Spleen (tissue), 11 donors: ENCODE measurements at regions not wholly inside any gene's neighbourhood (a gene's known extent, or its start where the extent isn't known, plus 50 kb on each side); places are given as distances from the start of the nearest gene placed in this dataset.

Experiments
- DNase-seq: peaks from one replicate; pipeline ENCODE4 v3.0.0-alpha.2; 2020
- H3K27ac ChIP-seq, 8 donors: fragments of 200-600 bp; sonication (generic) in 7 of 8; 1 replicate in 4 of 8; 2 replicates in 4 of 8; pipeline versions ENCODE4 v1.5.0 to v1.8.0; 2016 to 2021; ENCODE audit warnings: inconsistent platforms in 4 of 8, mild to moderate bottlenecking in 4 of 8, moderate library complexity in 1 of 8
- H3K27me3 ChIP-seq, 7 donors: fragments of 200-600 bp; sonication (generic) in 6 of 7; replicated peaks in 1 of 7; 1 replicate in 4 of 7; 2 replicates in 3 of 7; pipeline versions ENCODE4 v1.5.0 to v1.8.0; 2016 to 2021; ENCODE audit warnings: inconsistent platforms in 3 of 7, mild to moderate bottlenecking in 1 of 7
- H3K36me3 ChIP-seq, 6 donors: fragments of 200-600 bp; sonication (generic) in 5 of 6; 1 replicate in 4 of 6; 2 replicates in 2 of 6; pipeline versions ENCODE4 v1.5.0 to v1.8.0; 2016 to 2021; ENCODE audit warnings: inconsistent platforms in 2 of 6
- H3K4me1 ChIP-seq, 6 donors: fragments of 200-600 bp; sonication (generic) in 5 of 6; 1 replicate in 3 of 6; 2 replicates in 3 of 6; pipeline versions ENCODE4 v1.5.0 to v1.8.0; 2016 to 2021; ENCODE audit warnings: inconsistent platforms in 3 of 6
- H3K4me3 ChIP-seq, 8 donors: fragments of 200-600 bp; sonication (generic) in 7 of 8; 1 replicate in 4 of 8; 2 replicates in 4 of 8; pipeline versions ENCODE4 v1.5.0 to v1.8.0; 2016 to 2021; ENCODE audit warnings: inconsistent platforms in 4 of 8, mild to moderate bottlenecking in 4 of 8, moderate library complexity in 2 of 8
- H3K9me3 ChIP-seq, 8 donors: fragments of 200-600 bp; sonication (generic) in 7 of 8; 1 replicate in 4 of 8; 2 replicates in 4 of 8; pipeline versions ENCODE4 v1.5.0 to v1.8.0; 2016 to 2021; ENCODE audit warnings: inconsistent platforms in 4 of 8
- CTCF ChIP-seq, 11 experiments: fragments of 200-600 bp in 7 of 11; fragments of 450-650 bp in 4 of 11; sonication (generic) in 4 of 11; IDR thresholded peaks in 8 of 11; conservative IDR thresholded peaks in 3 of 11; 1 replicate in 7 of 11; 2 replicates in 4 of 11; pipeline versions ENCODE4 v1.4.0 to v1.8.0; 2016 to 2021; ENCODE audit warnings: antibody characterized with exemption in 11 of 11, inconsistent platforms in 4 of 11, mild to moderate bottlenecking in 1 of 11
- POLR2A ChIP-seq, 3 donors: fragments of 450-650 bp; IDR thresholded peaks; one replicate each; pipeline ENCODE4 v1.5.1; 2017; ENCODE audit warnings: antibody characterized with exemption in 3 of 3, mild to moderate bottlenecking in 1 of 3
- POLR2AphosphoS5 ChIP-seq, 3 donors: sonication (generic); formaldehyde crosslinking; IDR thresholded peaks; one replicate each; pipeline ENCODE4 v1.5.1; 2017; ENCODE audit warnings: antibody characterized with exemption in 3 of 3
- WGBS, 5 donors: extraction: QIAGEN DNeasy Blood & Tissue Kit in 3 of 5; methylation state at CpG; one replicate each; pipeline versions ENCODE4 v1.1.5 to v1.1.7; 2013 to 2018; 5-methylcytosine and 5-hydroxymethylcytosine counted together
- intact Hi-C: fragments of 100-400 bp; cut with DNase I; formaldehyde crosslinking; loops from one replicate; pipeline ENCODE4 v1.15.0; 2023; ENCODE audit warnings: low total_unique reads
- donor health status: healthy with polysubstance abuse.
- donor health status: DM: no; HTN: no; CAD: no; lungs with moderate emphysema.
- donor health status: DM: no; HTN: no; CAD: no.
- donor health status: Bipolar disorder and iron deficiency.
- donor health status: healthy.
- donor health status: DM: no; HTN: no; CAD: no.
- donor health status: DM: yes; HTN: yes; CAD: no.

DNA sequence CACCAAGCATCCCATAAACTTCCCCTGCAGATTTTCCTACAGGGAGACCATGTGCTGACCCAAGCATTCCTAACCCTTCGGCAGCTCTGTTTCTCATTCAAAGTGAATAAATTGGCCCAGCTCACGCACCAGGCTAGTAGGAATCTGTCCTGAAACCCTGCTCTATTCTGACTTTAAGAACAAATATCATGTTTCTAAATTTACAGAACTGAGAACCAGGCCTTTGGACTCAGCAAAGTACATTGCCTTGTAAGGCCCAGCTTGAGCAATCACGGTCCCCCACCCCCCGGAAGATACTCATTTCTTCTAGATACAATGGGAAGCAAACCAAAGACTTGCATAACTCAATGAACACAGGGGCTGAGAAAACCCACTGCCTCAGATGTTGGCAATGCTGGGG, 160.1 kb upstream of the NFIA start:
- intact Hi-C loops: no loop called here
- H3K36me3 ChIP-seq: no peaks in the 10 kb centered on the region
- TF ChIP-seq POLR2AphosphoS5 (IDR thresholded peaks at IDR 0.05): no peak
- TF ChIP-seq POLR2A (IDR thresholded peaks at IDR 0.05): no peak
- TF ChIP-seq CTCF (IDR thresholded peaks at IDR 0.05 in 8 of 11, conservative IDR thresholded peaks at IDR 0.05 in 3 of 11): no peak
- H3K9me3 ChIP-seq: no peaks in the 10 kb centered on the region
- no peak for DNase-seq
- WGBS, 5 donors: 47 to 82% (median 71%) methylated on average over 4 of the region's 4 CpGs
- no peaks in the 10 kb centered on the region for H3K27me3 ChIP-seq
- H3K27ac ChIP-seq: peak overlapping the region in 4 of 8 donors; percentile 15 to 66 (median 57)
- no peak overlapping the region for H3K4me3 ChIP-seq
- H3K4me1 ChIP-seq: peaks cover 0 to 29% (median 16%) of the 10 kb centered on the region in 6 donors

GRCh38 chr1:60921175-60921574, 161.2 kb upstream of the NFIA start:
- TF ChIP-seq POLR2A (IDR thresholded peaks at IDR 0.05) (no peak), POLR2AphosphoS5 (IDR thresholded peaks at IDR 0.05) (no peak), CTCF (IDR thresholded peaks at IDR 0.05 in 8 of 11, conservative IDR thresholded peaks at IDR 0.05 in 3 of 11) (no peak)

DNA sequence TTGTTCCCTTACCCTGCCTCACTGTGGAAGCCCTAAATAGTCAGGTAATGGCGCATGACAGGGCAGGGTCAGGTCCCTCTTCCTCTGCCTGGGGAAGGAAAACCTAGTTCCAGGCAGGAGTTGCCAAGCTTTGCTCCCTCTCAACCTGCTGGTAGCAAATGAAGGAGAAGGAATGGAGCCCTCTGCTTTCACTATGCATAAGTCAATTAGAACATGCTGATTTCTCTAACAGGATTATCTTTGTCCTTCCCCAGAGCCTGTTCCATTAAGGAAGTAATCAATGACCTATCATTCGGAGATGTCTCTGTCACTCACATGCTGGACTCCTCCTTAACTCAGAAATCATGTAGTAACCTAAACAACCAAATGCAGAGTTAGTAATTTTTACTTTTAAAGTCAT, 161.8 kb upstream of the NFIA start:
- H3K27ac ChIP-seq: no peak overlapping the region
- H3K4me1 ChIP-seq: peaks cover 0 to 29% (median 16%) of the 10 kb centered on the region in 6 donors
- no peaks in the 10 kb centered on the region for H3K27me3 ChIP-seq
- no peak for TF ChIP-seq POLR2A (IDR thresholded peaks at IDR 0.05)
- no peak for TF ChIP-seq CTCF (IDR thresholded peaks at IDR 0.05 in 8 of 11, conservative IDR thresholded peaks at IDR 0.05 in 3 of 11)
- TF ChIP-seq POLR2AphosphoS5 (IDR thresholded peaks at IDR 0.05): no peak
- no peaks in the 10 kb centered on the region for H3K9me3 ChIP-seq
- no peak overlapping the region for H3K4me3 ChIP-seq
- H3K36me3 ChIP-seq: no peaks in the 10 kb centered on the region
- intact Hi-C loops: no loop called here
- 71 to 91% (median 81%) methylated on average over 2 of the region's 2 CpGs for WGBS, 5 donors
- no peak for DNase-seq

More at GRCh38 chr1:60921175-60921574, 161.2 kb upstream of the NFIA start:
- Histone ChIP-seq H3K4me1 (peaks cover 0 to 29% (median 16%) of the 10 kb centered on the region in 6 donors), H3K4me3 (no peak overlapping the region), H3K9me3 (no peaks in the 10 kb centered on the region), H3K27ac (peak overlapping the region in 3 of 8 donors; percentile 53 to 66 (median 61)), H3K27me3 (no peaks in the 10 kb centered on the region), H3K36me3 (no peaks in the 10 kb centered on the region)
- no peak for DNase-seq
- intact Hi-C loops: no loop called here
- WGBS, 5 donors: 76 to 94% (median 88%) methylated on average over 4 of the region's 4 CpGs

- Histone ChIP-seq H3K9me3 (no peaks in the 10 kb centered on the region), H3K36me3 (no peaks in the 10 kb centered on the region), H3K4me1 (peaks cover 0 to 15% (median 10%) of the 10 kb centered on the region in 6 donors), H3K27me3 (no peaks in the 10 kb centered on the region), H3K27ac (no peak overlapping the region), H3K4me3 (no peak overlapping the region)
- TF ChIP-seq POLR2A (IDR thresholded peaks at IDR 0.05) (no peak), POLR2AphosphoS5 (IDR thresholded peaks at IDR 0.05) (no peak), CTCF (IDR thresholded peaks at IDR 0.05 in 8 of 11, conservative IDR thresholded peaks at IDR 0.05 in 3 of 11) (no peak)
- intact Hi-C loops: no loop called here
- DNase-seq: no peak
- 92 to 100% (median 94%) methylated on average over 1 of the region's 1 CpG for WGBS, 5 donors
Observed at GRCh38 chr1:60918867-60919266, 163.5 kb upstream of the NFIA start.
